OCI-LY7 (cell line): ENCODE measurements at regions not wholly inside any gene's neighbourhood (a gene's known extent, or its start where the extent isn't known, plus 50 kb on each side); places are given as distances from the start of the nearest gene placed in this dataset.
A peak's percentile ranks its signal among the peaks of the same experiment; 100 is the strongest.

Experiments
- BruUV-seq: library from RNA; stranded (reverse); fragments of 400-500 nt; replicated peaks from 2 replicates; lab custom pipeline; 2021; lab: Mats Ljungman, UMichigan
- CTCF ChIA-PET: fragments of 300-600 bp; sonication (Branson Sonifier 250); formaldehyde crosslinking; loops from one replicate; lab custom pipeline; 2022; ENCODE audit warnings: antibody characterized with exemption; ENCODE audit not compliant: unreplicated experiment; lab: Charles Lee
- POLR2A ChIA-PET: fragments of 300-600 bp; sonication (Branson Sonifier 250); formaldehyde crosslinking; loops from one replicate; lab custom pipeline; 2022; ENCODE audit warnings: antibody characterized with exemption; lab: Charles Lee
- DNase-seq: peaks from one replicate; pipeline ENCODE4 v3.0.0-alpha.2; 2015; ENCODE audit warnings: low spot score
- H2AFZ ChIP-seq: fragments of 200-600 bp; sonication (generic), shearing (Covaris generic); 2 replicates; pipeline ENCODE4 v1.6.1; 2014; ENCODE audit warnings: mild to moderate bottlenecking, antibody characterized with exemption, low read length, moderate library complexity
- H3K27ac ChIP-seq: fragments of 200-600 bp; sonication (generic); 2 replicates; pipeline ENCODE4 v1.5.1; 2014; ENCODE audit warnings: mixed run types, low read depth, mild to moderate bottlenecking, moderate library complexity, low read length, inconsistent platforms; ENCODE audit not compliant: poor library complexity, severe bottlenecking
- H3K36me3 ChIP-seq: fragments of 200-600 bp; sonication (generic); 2 replicates; pipeline ENCODE4 v1.6.1; 2014; ENCODE audit warnings: mild to moderate bottlenecking, antibody characterized with exemption, low read length, moderate library complexity, mixed read lengths; ENCODE audit not compliant: insufficient read depth
- H3K4me1 ChIP-seq: fragments of 200-600 bp; sonication (generic); 2 replicates; pipeline ENCODE4 v1.5.1; 2014; ENCODE audit warnings: mild to moderate bottlenecking, low read length; ENCODE audit not compliant: insufficient read depth, poor library complexity, severe bottlenecking
- H3K4me2 ChIP-seq: fragments of 200-600 bp; sonication (generic); 2 replicates; pipeline ENCODE4 v1.6.1; 2014; ENCODE audit warnings: mild to moderate bottlenecking, low read length
- H3K4me3 ChIP-seq: fragments of 200-600 bp; sonication (generic); 2 replicates; pipeline ENCODE4 v1.5.1; 2014; ENCODE audit warnings: mild to moderate bottlenecking, low read depth, low read length; ENCODE audit not compliant: poor library complexity, severe bottlenecking
- H3K79me2 ChIP-seq: fragments of 200-600 bp; sonication (generic); 2 replicates; pipeline ENCODE4 v1.6.1; 2016; ENCODE audit warnings: low read depth, mild to moderate bottlenecking, low read length, moderate library complexity, mixed read lengths; ENCODE audit not compliant: insufficient read depth
- H3K9me2 ChIP-seq: fragments of 200-600 bp; sonication (generic); 2 replicates; pipeline ENCODE4 v1.6.1; 2016; ENCODE audit warnings: mild to moderate bottlenecking, low read length, mixed read lengths; ENCODE audit not compliant: insufficient read depth
- H3K9me3 ChIP-seq: fragments of 200-600 bp; sonication (generic); 2 replicates; pipeline ENCODE4 v1.6.1; 2014; ENCODE audit warnings: mild to moderate bottlenecking, mixed run types, low read length, mixed read lengths
- H4K20me1 ChIP-seq: fragments of 200-600 bp; sonication (generic); 2 replicates; pipeline ENCODE4 v1.6.1; 2014; ENCODE audit warnings: mild to moderate bottlenecking, antibody characterized with exemption, low read length, moderate library complexity, mixed read lengths; ENCODE audit not compliant: insufficient read depth
- EZH2phosphoT487 ChIP-seq: fragments of 200-600 bp; sonication (generic); IDR thresholded peaks from 2 replicates; pipeline ENCODE4 v1.6.1; 2018; ENCODE audit warnings: low read depth, borderline replicate concordance, mild to moderate bottlenecking, mixed run types, antibody characterized with exemption, low read length, moderate library complexity, mixed read lengths
- intact Hi-C: fragments of 100-400 bp; cut with micrococcal nuclease; formaldehyde crosslinking; loops from one replicate; pipeline ENCODE4 v1.10.0; 2022; ENCODE audit not compliant: unreplicated experiment
- TF ChIP-seq, protein P1 (sequence below): fragments of 200-600 bp; sonication (generic); conservative IDR thresholded peaks from 2 replicates; pipeline ENCODE4 v1.5.1; 2014; ENCODE audit warnings: mild to moderate bottlenecking, antibody characterized with exemption, low read length, moderate library complexity, mixed read lengths

DNA sequence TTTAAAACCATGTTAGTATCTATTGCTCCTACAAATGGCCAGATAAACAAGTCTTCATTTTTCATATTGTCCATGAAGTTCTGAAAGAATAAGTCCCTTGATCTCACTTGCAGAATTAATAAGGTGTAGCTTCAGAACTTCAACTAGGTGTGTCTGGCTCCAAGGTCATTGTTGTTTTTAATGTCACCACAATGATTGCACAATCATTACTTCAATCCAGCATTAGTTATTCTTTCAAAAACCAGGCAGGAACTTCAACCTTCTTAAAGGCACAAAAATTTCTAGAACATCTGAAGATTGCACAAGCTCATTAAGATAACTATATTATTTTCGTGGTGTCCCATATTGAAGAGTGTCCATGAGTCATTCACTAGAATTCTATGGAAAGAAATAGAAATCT is 1386.4 kb downstream of the CDH11 start:
- ChIA-PET CTCF (no interaction called here), POLR2A (interaction anchor here (1.1 kb wide), 1 partner anchor 33 kb away, joined by 3 read pairs; no protein-coding TSS in a partner anchor)
- Histone ChIP-seq H4K20me1 (no peaks in the 10 kb centered on the region), H3K4me3 (no peak overlapping the region), H2AFZ (no peak overlapping the region), H3K4me2 (no peak overlapping the region), H3K79me2 (no peaks in the 10 kb centered on the region), H3K9me3 (no peaks in the 10 kb centered on the region), H3K9me2 (no peaks in the 10 kb centered on the region; the same call in 1 of the 2 replicates), H3K4me1 (no peaks in the 10 kb centered on the region), H3K36me3 (no peaks in the 10 kb centered on the region), H3K27ac (no peak overlapping the region)
- no peak for TF ChIP-seq EZH2phosphoT487
- TF ChIP-seq, protein P1, sequence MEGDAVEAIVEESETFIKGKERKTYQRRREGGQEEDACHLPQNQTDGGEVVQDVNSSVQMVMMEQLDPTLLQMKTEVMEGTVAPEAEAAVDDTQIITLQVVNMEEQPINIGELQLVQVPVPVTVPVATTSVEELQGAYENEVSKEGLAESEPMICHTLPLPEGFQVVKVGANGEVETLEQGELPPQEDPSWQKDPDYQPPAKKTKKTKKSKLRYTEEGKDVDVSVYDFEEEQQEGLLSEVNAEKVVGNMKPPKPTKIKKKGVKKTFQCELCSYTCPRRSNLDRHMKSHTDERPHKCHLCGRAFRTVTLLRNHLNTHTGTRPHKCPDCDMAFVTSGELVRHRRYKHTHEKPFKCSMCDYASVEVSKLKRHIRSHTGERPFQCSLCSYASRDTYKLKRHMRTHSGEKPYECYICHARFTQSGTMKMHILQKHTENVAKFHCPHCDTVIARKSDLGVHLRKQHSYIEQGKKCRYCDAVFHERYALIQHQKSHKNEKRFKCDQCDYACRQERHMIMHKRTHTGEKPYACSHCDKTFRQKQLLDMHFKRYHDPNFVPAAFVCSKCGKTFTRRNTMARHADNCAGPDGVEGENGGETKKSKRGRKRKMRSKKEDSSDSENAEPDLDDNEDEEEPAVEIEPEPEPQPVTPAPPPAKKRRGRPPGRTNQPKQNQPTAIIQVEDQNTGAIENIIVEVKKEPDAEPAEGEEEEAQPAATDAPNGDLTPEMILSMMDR: no peak
- no TSS peak for BruUV-seq
- intact Hi-C loops: no loop called here
- DNase-seq: no peak

DNA sequence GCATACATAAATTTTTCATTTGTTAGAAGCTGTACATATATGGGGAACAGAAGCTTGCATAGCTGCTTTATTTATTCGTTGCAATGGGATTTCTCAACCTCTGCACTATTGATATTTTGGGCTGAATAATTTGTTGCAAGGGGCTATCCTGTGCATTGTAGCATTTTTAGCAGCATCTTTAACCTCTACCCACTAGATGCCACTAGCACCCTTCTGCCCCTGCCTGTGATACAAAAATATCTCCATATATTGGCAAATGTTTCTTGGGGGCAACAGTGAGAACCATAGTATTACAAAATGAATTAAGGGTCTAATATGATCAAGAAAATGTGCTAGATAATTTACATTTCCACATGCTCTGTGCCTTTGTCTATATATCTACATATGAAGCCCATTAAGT is 1401.0 kb downstream of the CDH11 start:
- ChIA-PET POLR2A (interaction anchor here (0.7 kb wide), 1 partner anchor 48 kb away, joined by 3 read pairs; no protein-coding TSS in a partner anchor), CTCF (no interaction called here)
- no TSS peak for BruUV-seq
- no peak overlapping the region for H2AFZ ChIP-seq
- H3K4me1 ChIP-seq: no peaks in the 10 kb centered on the region
- H3K9me3 ChIP-seq: no peaks in the 10 kb centered on the region
- H4K20me1 ChIP-seq: no peaks in the 10 kb centered on the region
- H3K27ac ChIP-seq: no peak overlapping the region
- intact Hi-C loops: no loop called here
- TF ChIP-seq, protein P1: peak; percentile 54; the same call in 1 of the 2 replicates
- TF ChIP-seq EZH2phosphoT487: no peak
- no peak overlapping the region for H3K4me3 ChIP-seq
- H3K4me2 ChIP-seq: no peak overlapping the region
- H3K79me2 ChIP-seq: no peaks in the 10 kb centered on the region
- no peaks in the 10 kb centered on the region for H3K9me2 ChIP-seq
- no peaks in the 10 kb centered on the region for H3K36me3 ChIP-seq
- DNase-seq: peak; percentile 1

DNA sequence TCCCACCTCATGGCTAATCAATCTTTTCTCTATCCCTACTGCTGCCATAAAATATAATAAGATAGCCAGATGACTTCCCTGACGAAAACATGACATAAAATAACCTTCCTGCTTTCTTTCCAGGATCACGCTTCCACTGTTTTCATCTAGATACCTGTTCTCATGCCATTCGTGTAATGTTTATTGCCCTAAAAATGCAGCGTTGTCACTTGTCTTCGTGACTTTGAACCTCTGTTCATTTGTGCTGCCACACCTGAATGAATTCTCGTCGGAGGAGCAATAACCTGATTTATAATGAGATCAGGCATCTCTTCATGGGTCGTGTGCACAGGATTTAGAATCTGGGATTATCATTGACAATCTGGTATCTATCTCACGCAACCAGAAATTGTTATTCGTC is 1401.9 kb downstream of the CDH11 start:
- H3K4me2 ChIP-seq: no peak overlapping the region
- TF ChIP-seq, protein P1: no peak
- TF ChIP-seq EZH2phosphoT487: no peak
- no peaks in the 10 kb centered on the region for H3K9me2 ChIP-seq
- H3K9me3 ChIP-seq: no peaks in the 10 kb centered on the region
- DNase-seq: no peak
- H3K4me1 ChIP-seq: no peaks in the 10 kb centered on the region
- BruUV-seq: no TSS peak
- H4K20me1 ChIP-seq: no peaks in the 10 kb centered on the region
- POLR2A ChIA-PET: no interaction called here
- H3K27ac ChIP-seq: no peak overlapping the region
- H2AFZ ChIP-seq: no peak overlapping the region
- H3K4me3 ChIP-seq: no peak overlapping the region
- H3K36me3 ChIP-seq: no peaks in the 10 kb centered on the region
- H3K79me2 ChIP-seq: no peaks in the 10 kb centered on the region
- CTCF ChIA-PET: no interaction called here
- intact Hi-C loops: no loop called here
